SK-N-MC (cell line): ENCODE measurements at regions not wholly inside any gene's neighbourhood (a gene's known extent, or its start where the extent isn't known, plus 50 kb on each side); places are given as distances from the start of the nearest gene placed in this dataset.

Experiments
- EZH2 ChIP-seq: fragments of 200-600 bp; sonication (generic); IDR thresholded peaks from one replicate; pipeline ENCODE4 v1.6.1; 2017; ENCODE audit warnings: antibody characterized with exemption
- POLR2AphosphoS5 ChIP-seq: IDR thresholded peaks from 2 replicates; pipeline ENCODE4 v1.6.1; 2012; ENCODE audit warnings: mild to moderate bottlenecking, low read depth, low read length, borderline replicate concordance

DNA sequence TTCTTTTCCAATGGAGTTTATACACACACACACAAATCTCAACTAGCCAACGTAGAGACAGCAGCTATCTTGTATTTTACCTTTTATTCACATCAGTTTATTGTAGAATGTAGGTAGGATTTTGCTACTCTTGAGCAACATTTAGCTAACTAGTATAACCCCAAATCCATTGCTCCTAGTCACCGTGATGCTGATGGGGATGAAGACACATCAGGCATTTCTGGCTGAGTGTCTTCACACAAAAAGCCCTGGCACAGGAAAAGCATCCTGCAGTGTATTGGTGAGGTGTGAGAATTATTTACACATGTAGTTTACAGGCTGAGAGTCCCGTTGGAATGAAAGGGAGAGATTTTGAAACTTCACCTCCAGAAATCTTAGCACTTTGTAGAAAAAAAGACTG is 65.9 kb upstream of the FBXL4 start:
- TF ChIP-seq POLR2AphosphoS5 (no peak), EZH2 (no peak)
